ENCODE measurements at regions not wholly inside any gene's neighbourhood (a gene's known extent, or its start where the extent isn't known, plus 50 kb on each side); places are given as distances from the start of the nearest gene placed in this dataset.

GRCh38 chr16:55207693-55208428 is 116.1 kb upstream of the IRX6 start:
- TF ChIP-seq, protein P1, sequence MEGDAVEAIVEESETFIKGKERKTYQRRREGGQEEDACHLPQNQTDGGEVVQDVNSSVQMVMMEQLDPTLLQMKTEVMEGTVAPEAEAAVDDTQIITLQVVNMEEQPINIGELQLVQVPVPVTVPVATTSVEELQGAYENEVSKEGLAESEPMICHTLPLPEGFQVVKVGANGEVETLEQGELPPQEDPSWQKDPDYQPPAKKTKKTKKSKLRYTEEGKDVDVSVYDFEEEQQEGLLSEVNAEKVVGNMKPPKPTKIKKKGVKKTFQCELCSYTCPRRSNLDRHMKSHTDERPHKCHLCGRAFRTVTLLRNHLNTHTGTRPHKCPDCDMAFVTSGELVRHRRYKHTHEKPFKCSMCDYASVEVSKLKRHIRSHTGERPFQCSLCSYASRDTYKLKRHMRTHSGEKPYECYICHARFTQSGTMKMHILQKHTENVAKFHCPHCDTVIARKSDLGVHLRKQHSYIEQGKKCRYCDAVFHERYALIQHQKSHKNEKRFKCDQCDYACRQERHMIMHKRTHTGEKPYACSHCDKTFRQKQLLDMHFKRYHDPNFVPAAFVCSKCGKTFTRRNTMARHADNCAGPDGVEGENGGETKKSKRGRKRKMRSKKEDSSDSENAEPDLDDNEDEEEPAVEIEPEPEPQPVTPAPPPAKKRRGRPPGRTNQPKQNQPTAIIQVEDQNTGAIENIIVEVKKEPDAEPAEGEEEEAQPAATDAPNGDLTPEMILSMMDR (IDR thresholded peaks at IDR 0.05; ENCODE audit: low read depth, low read length, poor library complexity, severe bottlenecking), result no peak
- TF ChIP-seq EZH2phosphoT487 (IDR thresholded peaks at IDR 0.05; ENCODE audit: borderline replicate concordance, low read length), result no peak

Data from DOHH2 (cell line).